Adrenal gland (tissue), 9 donors: ENCODE measurements at regions not wholly inside any gene's neighbourhood (a gene's known extent, or its start where the extent isn't known, plus 50 kb on each side); places are given as distances from the start of the nearest gene placed in this dataset.
A peak's percentile ranks its signal among the peaks of the same experiment; 100 is the strongest.

Experiments used
- DNase-seq, 7 donors: peaks; one replicate each; pipeline ENCODE4 v3.0.0-alpha.2; 2019 to 2020
- H3K27ac ChIP-seq, 5 donors: fragments of 200-600 bp; sonication (generic) in 4 of 5; 1 replicate in 3 of 5; 2 replicates in 2 of 5; pipeline versions ENCODE4 v1.5.1 to v1.8.0; 2016 to 2020; ENCODE audit warnings: mild to moderate bottlenecking in 1 of 5
- H3K27me3 ChIP-seq: fragments of 200-600 bp; 2 replicates; pipeline ENCODE4 v1.8.0; 2021
- H3K36me3 ChIP-seq, 2 donors: fragments of 200-600 bp; replicated peaks in 1 of 2; 1 replicate in 1 of 2; 2 replicates in 1 of 2; pipeline versions ENCODE4 v1.5.1 to v1.8.0; 2018 to 2022
- H3K4me1 ChIP-seq, 2 donors: fragments of 200-600 bp; replicated peaks in 1 of 2; 1 replicate in 1 of 2; 2 replicates in 1 of 2; pipeline versions ENCODE4 v1.5.1 to v1.8.0; 2018 to 2021
- H3K4me3 ChIP-seq, 4 donors: fragments of 200-600 bp; sonication (generic) in 3 of 4; one replicate each; pipeline ENCODE4 v1.5.1; 2016 to 2018
- H3K9me3 ChIP-seq, 3 donors: fragments of 200-600 bp; sonication (generic) in 1 of 3; replicated peaks in 1 of 3; 1 replicate in 2 of 3; 2 replicates in 1 of 3; pipeline versions ENCODE4 v1.5.1 to v1.8.0; 2016 to 2021
- POLR2A ChIP-seq, 2 donors: fragments of 450-650 bp; IDR thresholded peaks; one replicate each; pipeline ENCODE4 v1.6.1; 2017; ENCODE audit warnings: antibody characterized with exemption in 2 of 2, mild to moderate bottlenecking in 2 of 2, moderate library complexity in 1 of 2
- WGBS, 4 donors: extraction: QIAGEN DNeasy Blood & Tissue Kit in 2 of 4; methylation state at CpG; one replicate each; pipeline versions ENCODE4 v1.1.5 to v1.1.7; 2013 to 2017; 5-methylcytosine and 5-hydroxymethylcytosine counted together
- intact Hi-C, 2 donors: fragments of 100-400 bp; cut with DNase I; formaldehyde crosslinking; loops; one replicate each; pipeline versions ENCODE4 v1.14.1 to v1.15.0; 2022 to 2023
- TF ChIP-seq, protein P1 (sequence below), 6 experiments: fragments of 450-650 bp in 4 of 6; fragments of 200-600 bp in 2 of 6; sonication (generic) in 1 of 6; IDR thresholded peaks; 1 replicate in 5 of 6; 2 replicates in 1 of 6; pipeline versions ENCODE4 v1.5.1 to v1.8.0; 2016 to 2021; ENCODE audit warnings: antibody characterized with exemption in 6 of 6, mild to moderate bottlenecking in 2 of 6, moderate library complexity in 1 of 6
- donor health status: healthy with polysubstance abuse.
- donor health status: Bipolar disorder and iron deficiency.
- donor health status: DM: yes; HTN: yes; CAD: no.
- donor health status: DM: no; HTN: no; CAD: no.
- donor health status: DM: no; HTN: no; CAD: no.

DNA sequence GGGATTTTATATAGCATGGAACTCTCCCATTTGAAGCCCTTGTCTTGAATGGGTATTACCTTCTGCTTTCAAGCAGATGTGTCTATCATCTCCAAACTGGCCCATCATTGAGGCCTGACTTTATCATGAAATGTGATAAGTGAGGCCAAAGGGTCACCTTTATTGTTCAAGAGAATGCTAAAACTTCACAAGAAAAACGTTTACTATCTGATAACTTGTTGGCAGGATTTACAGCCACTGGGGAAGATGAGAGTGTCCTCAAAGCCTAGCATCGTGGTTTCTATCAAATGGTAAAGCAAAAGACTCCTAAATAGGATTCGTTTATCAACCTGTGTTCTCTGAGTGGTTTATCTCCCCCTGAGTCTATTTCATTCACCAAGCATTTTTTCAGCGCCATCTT lies 62.0 kb upstream of the CLMN start:
- H3K36me3 ChIP-seq, result no peaks in the 10 kb centered on the region
- 28 to 55% (median 43%) methylated on average over 4 of the region's 4 CpGs for WGBS, 4 donors
- no peak overlapping the region for H3K4me3 ChIP-seq
- intact Hi-C loops, result no loop called here
- H3K9me3 ChIP-seq, result peaks cover 0 to 7% (median 0%) of the 10 kb centered on the region in 3 donors
- no peaks in the 10 kb centered on the region for H3K27me3 ChIP-seq
- TF ChIP-seq, protein P1, sequence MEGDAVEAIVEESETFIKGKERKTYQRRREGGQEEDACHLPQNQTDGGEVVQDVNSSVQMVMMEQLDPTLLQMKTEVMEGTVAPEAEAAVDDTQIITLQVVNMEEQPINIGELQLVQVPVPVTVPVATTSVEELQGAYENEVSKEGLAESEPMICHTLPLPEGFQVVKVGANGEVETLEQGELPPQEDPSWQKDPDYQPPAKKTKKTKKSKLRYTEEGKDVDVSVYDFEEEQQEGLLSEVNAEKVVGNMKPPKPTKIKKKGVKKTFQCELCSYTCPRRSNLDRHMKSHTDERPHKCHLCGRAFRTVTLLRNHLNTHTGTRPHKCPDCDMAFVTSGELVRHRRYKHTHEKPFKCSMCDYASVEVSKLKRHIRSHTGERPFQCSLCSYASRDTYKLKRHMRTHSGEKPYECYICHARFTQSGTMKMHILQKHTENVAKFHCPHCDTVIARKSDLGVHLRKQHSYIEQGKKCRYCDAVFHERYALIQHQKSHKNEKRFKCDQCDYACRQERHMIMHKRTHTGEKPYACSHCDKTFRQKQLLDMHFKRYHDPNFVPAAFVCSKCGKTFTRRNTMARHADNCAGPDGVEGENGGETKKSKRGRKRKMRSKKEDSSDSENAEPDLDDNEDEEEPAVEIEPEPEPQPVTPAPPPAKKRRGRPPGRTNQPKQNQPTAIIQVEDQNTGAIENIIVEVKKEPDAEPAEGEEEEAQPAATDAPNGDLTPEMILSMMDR (IDR thresholded peaks at IDR 0.05), result no peak
- TF ChIP-seq POLR2A (IDR thresholded peaks at IDR 0.05), result no peak
- no peak for DNase-seq
- H3K27ac ChIP-seq, result no peak overlapping the region
- no peaks in the 10 kb centered on the region for H3K4me1 ChIP-seq

DNA sequence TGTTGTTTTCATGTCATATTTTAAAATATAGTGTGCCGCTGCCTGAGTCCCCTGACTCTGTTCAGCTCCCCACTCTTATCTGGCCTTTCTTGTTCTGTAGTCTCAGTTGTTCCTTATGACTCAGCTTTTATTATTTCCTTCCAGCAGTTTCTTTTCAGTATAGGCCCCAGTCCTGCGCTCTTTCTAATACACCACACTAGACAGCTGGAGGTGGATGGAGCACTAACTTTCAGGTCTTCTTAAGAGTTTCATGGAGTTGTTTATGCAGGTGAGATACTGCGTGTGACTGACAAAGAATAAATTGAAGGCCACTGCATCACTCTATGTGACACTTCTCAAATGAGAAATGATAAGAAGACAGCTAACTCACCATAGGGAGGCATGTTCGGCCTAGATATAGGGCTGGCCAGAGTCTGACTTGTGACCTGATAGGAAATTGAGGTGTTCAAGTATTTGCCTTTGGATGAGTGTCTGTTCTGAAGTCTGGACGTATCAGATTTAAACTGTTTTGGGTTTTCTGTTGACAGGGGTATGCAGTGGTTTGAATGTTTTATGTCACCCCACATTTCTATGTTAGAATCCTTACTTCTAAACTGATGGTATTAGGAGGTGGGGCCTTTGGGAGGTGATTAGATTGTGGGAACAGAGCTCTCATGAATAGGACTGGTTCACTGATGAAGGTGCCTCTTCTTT lies 60.8 kb upstream of the CLMN start:
- no peak for TF ChIP-seq POLR2A (IDR thresholded peaks at IDR 0.05)
- TF ChIP-seq, protein P1 (IDR thresholded peaks at IDR 0.05), result no peak
- no peak for DNase-seq
- Histone ChIP-seq H3K9me3 (peaks cover 0 to 7% (median 0%) of the 10 kb centered on the region in 3 donors), H3K27ac (no peak overlapping the region), H3K4me3 (no peak overlapping the region), H3K27me3 (no peaks in the 10 kb centered on the region), H3K4me1 (no peaks in the 10 kb centered on the region), H3K36me3 (no peaks in the 10 kb centered on the region)
- WGBS, 4 donors, result 73 to 92% (median 79%) methylated on average over 5 of the region's 5 CpGs
- intact Hi-C loops, result no loop called here

DNA sequence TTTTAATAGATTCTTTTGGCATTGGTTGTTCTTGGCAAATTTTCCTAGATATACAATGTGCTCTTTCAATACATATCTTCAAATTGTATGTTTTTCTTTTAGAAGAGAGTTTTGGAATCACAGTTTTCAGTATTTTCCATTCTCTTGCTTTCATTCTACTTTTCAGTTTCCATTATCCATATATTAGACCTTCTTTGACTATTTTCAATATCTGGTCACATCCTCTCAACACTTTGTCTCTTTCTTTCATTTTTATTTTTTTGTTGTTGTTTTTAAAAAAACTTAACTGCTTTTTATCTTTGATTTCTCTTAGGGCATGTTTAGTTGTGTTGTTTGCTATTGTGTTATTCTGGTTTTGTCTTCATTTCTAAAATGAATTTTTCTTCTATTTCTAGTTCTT lies 59.9 kb upstream of the CLMN start:
- TF ChIP-seq, protein P1 (IDR thresholded peaks at IDR 0.05), result no peak
- TF ChIP-seq POLR2A (IDR thresholded peaks at IDR 0.05), result no peak
- no peak overlapping the region for H3K4me3 ChIP-seq
- H3K4me1 ChIP-seq, result no peaks in the 10 kb centered on the region
- DNase-seq, result no peak
- H3K27ac ChIP-seq, result no peak overlapping the region
- H3K36me3 ChIP-seq, result no peaks in the 10 kb centered on the region
- intact Hi-C loops, result no loop called here
- H3K9me3 ChIP-seq, result peaks cover 0 to 7% (median 0%) of the 10 kb centered on the region in 3 donors
- no peaks in the 10 kb centered on the region for H3K27me3 ChIP-seq

DNA sequence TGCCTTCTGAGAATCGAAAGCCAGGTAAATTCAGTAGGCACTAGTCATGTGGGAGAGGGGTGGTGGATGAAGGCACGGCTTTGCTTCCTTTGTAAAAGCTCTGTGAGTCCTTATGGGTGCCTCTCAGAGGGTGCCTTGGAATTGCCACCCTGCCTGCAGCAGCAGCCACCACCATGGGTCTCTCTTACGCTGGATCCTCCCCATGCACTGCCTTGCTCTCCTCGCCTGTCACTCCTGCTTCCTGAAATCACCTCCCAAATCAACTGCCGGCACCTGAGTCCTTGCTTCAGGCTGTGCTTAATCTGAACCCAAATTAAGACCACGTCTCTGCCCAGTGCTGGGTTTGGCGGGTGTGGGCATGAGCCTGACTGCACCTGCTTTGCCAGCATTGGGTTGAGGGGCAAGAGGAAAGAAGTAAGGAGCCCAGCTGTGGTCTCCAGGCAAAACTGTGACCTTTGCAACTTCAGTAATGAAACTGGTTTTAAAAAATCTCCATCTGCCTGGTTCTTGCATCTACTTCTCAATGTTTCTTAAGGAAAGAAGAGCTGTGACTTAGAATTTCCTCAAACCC lies 55.9 kb upstream of the CLMN start:
- peak in 1 of 7 donors; percentile 28 for DNase-seq
- no peaks in the 10 kb centered on the region for H3K27me3 ChIP-seq
- intact Hi-C loops, result no loop called here
- 61 to 74% (median 69%) methylated on average over 5 to 7 of the region's 7 CpGs for WGBS, 4 donors
- H3K36me3 ChIP-seq, result no peaks in the 10 kb centered on the region
- no peak for TF ChIP-seq POLR2A (IDR thresholded peaks at IDR 0.05)
- TF ChIP-seq, protein P1 (IDR thresholded peaks at IDR 0.05), result no peak
- no peak overlapping the region for H3K27ac ChIP-seq
- peaks cover 0 to 7% (median 0%) of the 10 kb centered on the region in 3 donors for H3K9me3 ChIP-seq
- no peak overlapping the region for H3K4me3 ChIP-seq
- no peaks in the 10 kb centered on the region for H3K4me1 ChIP-seq
